DND-41 (cell line): ENCODE measurements at regions not wholly inside any gene's neighbourhood (a gene's known extent, or its start where the extent isn't known, plus 50 kb on each side); places are given as distances from the start of the nearest gene placed in this dataset.

ENCODE experiments used
- EZH2 ChIP-seq: IDR thresholded peaks from 3 replicates; pipeline ENCODE4 v1.6.1; 2012; ENCODE audit warnings: borderline replicate concordance, low read depth, mild to moderate bottlenecking, moderate library complexity, low read length, inconsistent platforms; ENCODE audit not compliant: severe bottlenecking
- TF ChIP-seq, protein P1 (sequence below): IDR thresholded peaks from 2 replicates; pipeline ENCODE4 v1.5.1; 2012; ENCODE audit warnings: borderline replicate concordance, low read length, moderate library complexity, mild to moderate bottlenecking; ENCODE audit not compliant: poor library complexity, severe bottlenecking; ENCODE audit errors: extremely low read depth

DNA sequence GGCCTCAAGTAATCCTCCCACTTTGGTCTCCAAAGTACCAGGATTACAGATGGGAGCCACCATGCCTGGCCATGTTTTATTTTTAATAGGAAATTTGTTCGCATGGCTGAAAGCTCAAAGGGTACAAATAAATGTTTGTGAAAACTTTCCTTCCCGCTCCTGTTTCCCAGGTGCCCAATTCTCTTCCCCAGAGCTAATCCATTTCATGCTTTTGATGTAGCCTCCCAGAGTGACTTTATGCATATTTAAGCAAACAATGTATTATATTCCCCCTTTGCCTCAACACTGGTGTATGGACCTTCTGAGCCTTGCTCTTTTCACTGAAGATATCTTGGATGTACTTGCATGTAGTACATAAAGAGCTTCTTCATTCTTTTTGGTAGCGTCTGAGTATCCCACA lies 52.5 kb upstream of the ITSN2 start:
- TF ChIP-seq EZH2, result no peak
- TF ChIP-seq, protein P1, sequence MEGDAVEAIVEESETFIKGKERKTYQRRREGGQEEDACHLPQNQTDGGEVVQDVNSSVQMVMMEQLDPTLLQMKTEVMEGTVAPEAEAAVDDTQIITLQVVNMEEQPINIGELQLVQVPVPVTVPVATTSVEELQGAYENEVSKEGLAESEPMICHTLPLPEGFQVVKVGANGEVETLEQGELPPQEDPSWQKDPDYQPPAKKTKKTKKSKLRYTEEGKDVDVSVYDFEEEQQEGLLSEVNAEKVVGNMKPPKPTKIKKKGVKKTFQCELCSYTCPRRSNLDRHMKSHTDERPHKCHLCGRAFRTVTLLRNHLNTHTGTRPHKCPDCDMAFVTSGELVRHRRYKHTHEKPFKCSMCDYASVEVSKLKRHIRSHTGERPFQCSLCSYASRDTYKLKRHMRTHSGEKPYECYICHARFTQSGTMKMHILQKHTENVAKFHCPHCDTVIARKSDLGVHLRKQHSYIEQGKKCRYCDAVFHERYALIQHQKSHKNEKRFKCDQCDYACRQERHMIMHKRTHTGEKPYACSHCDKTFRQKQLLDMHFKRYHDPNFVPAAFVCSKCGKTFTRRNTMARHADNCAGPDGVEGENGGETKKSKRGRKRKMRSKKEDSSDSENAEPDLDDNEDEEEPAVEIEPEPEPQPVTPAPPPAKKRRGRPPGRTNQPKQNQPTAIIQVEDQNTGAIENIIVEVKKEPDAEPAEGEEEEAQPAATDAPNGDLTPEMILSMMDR, result no peak
